GM12865 (cell line): ENCODE measurements at regions not wholly inside any gene's neighbourhood (a gene's known extent, or its start where the extent isn't known, plus 50 kb on each side); places are given as distances from the start of the nearest gene placed in this dataset.

Experiments
- DNase-seq: peaks from one replicate; pipeline ENCODE4 v3.0.0; 2010; ENCODE audit warnings: low read depth
- H3K4me3 ChIP-seq: 2 replicates; pipeline ENCODE4 v1.5.1; 2011; ENCODE audit warnings: mild to moderate bottlenecking, low read depth, low read length, control low read depth
- CTCF ChIP-seq: IDR thresholded peaks from 2 replicates; pipeline ENCODE4 v1.5.1; 2011; ENCODE audit warnings: low read length, control low read depth, low read depth, inconsistent platforms; ENCODE audit not compliant: insufficient read depth; ENCODE audit errors: missing control alignments

GRCh38 chr12:66800046-66800445 lies 121.2 kb upstream of the GRIP1 start:
- no peak for DNase-seq

GRCh38 chr12:66803930-66804329 lies 125.1 kb upstream of the GRIP1 start:
- H3K4me3 ChIP-seq = no peak overlapping the region
- no peak for DNase-seq
- TF ChIP-seq CTCF = no peak

More at GRCh38 chr12:66800046-66800445, 121.2 kb upstream of the GRIP1 start:
- TF ChIP-seq CTCF = no peak
- no peak overlapping the region for H3K4me3 ChIP-seq

- no peak overlapping the region for H3K4me3 ChIP-seq
- no peak for TF ChIP-seq CTCF
- DNase-seq = no peak
Measured at GRCh38 chr12:66804563-66804974, 125.7 kb upstream of the GRIP1 start.

- no peak overlapping the region for H3K4me3 ChIP-seq
- TF ChIP-seq CTCF = no peak
- DNase-seq = no peak
Measured at GRCh38 chr12:66808606-66809005, 129.7 kb upstream of the GRIP1 start.

GRCh38 chr12:66813137-66813892 lies 134.4 kb upstream of the GRIP1 start:
- DNase-seq = no peak
- no peak for TF ChIP-seq CTCF
- H3K4me3 ChIP-seq = no peak overlapping the region

GRCh38 chr12:66819587-66819986 lies 140.7 kb upstream of the GRIP1 start:
- H3K4me3 ChIP-seq = no peak overlapping the region
- no peak for DNase-seq
- no peak for TF ChIP-seq CTCF

- TF ChIP-seq CTCF = no peak
- DNase-seq = no peak
- H3K4me3 ChIP-seq = no peak overlapping the region
Measured at GRCh38 chr12:66822961-66823360, 144.1 kb upstream of the GRIP1 start.
